Ovary (tissue), 3 donors: ENCODE measurements at regions not wholly inside any gene's neighbourhood (a gene's known extent, or its start where the extent isn't known, plus 50 kb on each side); places are given as distances from the start of the nearest gene placed in this dataset.

Experiments
- CTCF ChIP-seq, 3 donors: fragments of 450-650 bp in 2 of 3; fragments of 200-600 bp in 1 of 3; IDR thresholded peaks; one replicate each; pipeline versions ENCODE4 v1.5.1 to v1.8.0; 2016 to 2022; ENCODE audit warnings: antibody characterized with exemption in 3 of 3, mild to moderate bottlenecking in 1 of 3
- EP300 ChIP-seq: sonication (generic); formaldehyde crosslinking; IDR thresholded peaks from one replicate; pipeline ENCODE4 v1.6.1; 2017; ENCODE audit warnings: antibody characterized with exemption
- donor health status: DM: no; HTN: no; CAD: no.

GRCh38 chr11:106473089-106473722 lies 395.7 kb downstream of the AASDHPPT start:
- no peak for TF ChIP-seq CTCF (IDR thresholded peaks at IDR 0.05)
- no peak for TF ChIP-seq EP300
